NT2/D1 (cell line): ENCODE measurements at regions not wholly inside any gene's neighbourhood (a gene's known extent, or its start where the extent isn't known, plus 50 kb on each side); places are given as distances from the start of the nearest gene placed in this dataset.
"Not testable (repeated sequence)": the region's sequence is repeated elsewhere in the genome, so short reads cannot be mapped to it uniquely, and the experiment has no call there.

Experiments used
- YY1 ChIP-seq: IDR thresholded peaks from 2 replicates; pipeline ENCODE4 v1.6.1; 2011; ENCODE audit not compliant: insufficient read length, insufficient read depth
- ZNF274 ChIP-seq: IDR thresholded peaks from 2 replicates; pipeline ENCODE4 v1.6.1; 2011; ENCODE audit warnings: mild to moderate bottlenecking, low read depth, low read length

- TF ChIP-seq YY1, ZNF274: not testable (repeated sequence)
Observed at GRCh38 chr7:89718941-89719340, 435.3 kb upstream of the STEAP1 start.
